ENCODE measurements at regions not wholly inside any gene's neighbourhood (a gene's known extent, or its start where the extent isn't known, plus 50 kb on each side); places are given as distances from the start of the nearest gene placed in this dataset.
"Not testable (repeated sequence)": the region's sequence is repeated elsewhere in the genome, so short reads cannot be mapped to it uniquely, and the experiment has no call there.

- DNase-seq, result no peak
Observed at GRCh38 chr14:54010981-54011380, 54.4 kb upstream of the BMP4 start.

- DNase-seq, result no peak
Observed at GRCh38 chr14:54023027-54023426, 66.4 kb upstream of the BMP4 start.

DNA sequence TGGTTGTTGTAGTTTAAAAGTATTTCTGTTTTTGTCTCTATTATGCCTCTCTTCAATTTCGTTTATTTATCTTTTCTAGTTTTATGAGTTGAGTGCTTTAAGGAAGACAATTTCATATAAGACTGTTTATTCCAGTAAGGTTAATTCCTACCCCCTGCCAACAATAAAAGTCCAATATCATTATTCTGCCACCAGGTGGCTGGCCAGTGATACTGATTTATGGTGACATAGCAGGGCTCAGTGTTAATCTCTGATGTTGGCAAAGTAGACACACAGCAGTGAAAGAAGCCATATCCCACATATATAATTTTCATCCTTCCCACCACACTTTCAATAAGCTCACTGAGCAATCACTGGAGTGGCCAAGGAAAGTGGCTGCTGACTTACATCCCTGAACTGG is 69.0 kb upstream of the BMP4 start:
- no peak for DNase-seq

- no peak for DNase-seq
Observed at GRCh38 chr14:54026671-54027070, 70.0 kb upstream of the BMP4 start.

DNA sequence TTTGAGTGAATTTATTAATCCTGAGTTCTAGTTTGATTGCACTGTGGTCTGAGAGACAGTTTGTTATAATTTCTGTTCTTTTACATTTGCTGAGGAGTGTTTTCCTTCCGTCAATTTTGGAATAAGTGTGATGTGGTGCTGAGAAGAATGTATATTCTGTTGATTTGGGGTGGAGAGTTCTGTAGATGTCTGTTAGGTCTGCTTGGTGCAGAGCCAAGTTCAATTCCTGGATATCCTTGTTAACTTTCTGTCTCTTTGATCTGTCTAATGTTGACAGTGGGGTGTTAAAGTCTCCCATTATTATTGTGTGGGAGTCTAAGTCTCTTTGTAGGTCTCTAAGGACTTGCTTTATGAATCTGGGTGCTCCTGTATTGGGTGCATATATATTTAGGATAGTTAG is 74.4 kb upstream of the BMP4 start:
- not testable (repeated sequence) for DNase-seq

DNA sequence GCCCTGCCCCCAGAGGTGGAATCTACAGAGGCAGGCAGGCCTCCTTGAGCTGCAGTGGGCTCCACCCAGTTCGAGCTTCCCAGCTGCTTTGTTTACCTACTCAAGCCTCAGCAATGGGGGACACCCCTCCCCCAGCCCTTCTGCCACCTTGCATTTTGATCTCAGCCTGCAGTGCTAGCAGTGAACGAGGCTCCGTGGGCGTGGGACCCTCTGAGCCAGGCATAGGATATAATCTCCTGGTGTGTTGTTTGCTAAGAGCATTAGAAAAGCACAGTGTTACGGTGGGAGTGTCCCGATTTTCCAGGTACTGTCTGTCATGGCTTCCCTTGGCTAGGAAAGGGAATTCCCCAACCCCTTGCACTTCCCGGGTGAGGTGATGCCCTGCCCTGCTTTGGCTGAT is 76.7 kb upstream of the BMP4 start:
- not testable (repeated sequence) for DNase-seq

DNA sequence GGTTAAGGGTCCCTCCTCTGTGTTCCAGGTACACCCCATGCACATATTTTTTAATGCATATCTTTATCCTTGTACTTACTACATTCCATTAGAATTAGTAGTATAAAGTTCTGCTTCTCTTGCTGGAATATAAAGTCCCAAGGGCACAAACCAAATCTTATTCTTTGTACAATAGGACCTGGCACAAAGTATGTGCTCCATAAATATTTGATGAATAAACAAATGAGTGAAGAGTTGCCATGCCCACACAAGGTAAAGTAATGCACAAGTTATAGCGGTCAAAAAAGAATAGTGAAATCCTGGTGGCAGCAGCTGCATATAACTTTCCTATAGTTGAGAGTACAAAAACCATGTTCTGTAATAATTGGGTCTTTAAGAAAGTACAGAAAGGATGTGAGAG is 82.1 kb upstream of the BMP4 start:
- no peak for DNase-seq

DNA sequence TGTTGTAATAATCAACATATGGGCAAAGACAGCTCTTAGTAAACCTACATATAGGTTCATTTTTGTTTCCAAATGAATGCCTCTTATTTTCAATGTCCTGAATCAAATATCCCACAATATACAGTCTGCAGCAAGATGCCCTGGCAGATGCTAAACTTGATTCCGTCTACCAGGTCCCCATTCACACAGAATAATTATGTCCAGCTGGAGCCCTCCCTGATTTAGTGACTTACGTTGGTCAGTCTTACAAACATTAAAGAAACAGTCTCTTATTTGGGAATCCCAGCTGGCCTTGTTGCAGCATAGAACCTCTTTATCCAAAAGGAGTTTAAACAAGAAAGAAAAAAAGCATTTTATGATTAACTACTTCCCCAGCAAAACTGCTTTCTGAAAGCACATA is 82.7 kb upstream of the BMP4 start:
- DNase-seq, result no peak

GRCh38 chr14:54040846-54041245 is 84.2 kb upstream of the BMP4 start:
- no peak for DNase-seq

DNA sequence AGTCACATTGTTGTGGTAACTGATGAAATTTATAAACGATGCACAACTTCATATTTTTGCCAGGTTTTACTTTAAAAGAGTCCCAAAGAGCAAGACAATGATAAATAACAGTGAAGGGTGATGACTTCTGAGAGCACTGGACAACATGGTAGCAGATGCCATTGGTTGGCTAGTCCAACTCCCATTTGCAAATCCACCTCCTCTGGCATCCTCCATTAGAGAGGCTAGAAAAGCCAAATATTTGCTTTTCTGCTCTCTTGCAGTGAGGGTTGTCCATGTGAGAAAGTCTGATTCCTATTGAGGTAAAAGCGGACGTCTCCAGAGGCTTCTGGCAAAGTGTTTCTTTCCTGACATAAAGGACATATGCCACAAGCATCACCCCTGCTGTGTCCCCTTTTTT is 89.6 kb upstream of the BMP4 start:
- DNase-seq, result no peak

- no peak for DNase-seq
Observed at GRCh38 chr14:54047645-54048308, 91.2 kb upstream of the BMP4 start.

DNA sequence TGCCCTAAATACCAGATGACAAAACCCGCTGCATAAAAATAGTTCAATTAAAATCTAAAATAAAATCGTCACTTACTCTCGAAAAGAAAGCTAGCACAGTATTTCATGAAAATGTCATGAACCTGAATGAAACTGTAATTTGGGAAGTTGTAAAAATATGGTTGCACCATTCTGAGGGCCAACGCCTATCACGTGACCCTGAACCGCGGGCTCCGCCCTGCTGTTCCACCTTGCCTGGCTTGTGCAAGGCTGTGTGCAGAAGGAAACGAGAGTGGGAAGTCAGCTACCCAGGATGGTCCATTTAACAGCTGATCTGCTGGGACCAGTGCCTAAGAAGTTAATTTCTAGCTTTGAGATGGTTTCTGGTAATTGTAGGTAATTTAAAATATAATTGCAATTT is 91.7 kb upstream of the BMP4 start:
- no peak for DNase-seq

- no peak for DNase-seq
Observed at GRCh38 chr14:54048736-54049135, 92.1 kb upstream of the BMP4 start.

GRCh38 chr14:54050759-54051158 is 94.1 kb upstream of the BMP4 start:
- no peak for DNase-seq

- no peak for DNase-seq
Observed at GRCh38 chr14:54052696-54053385, 96.2 kb upstream of the BMP4 start.

DNA sequence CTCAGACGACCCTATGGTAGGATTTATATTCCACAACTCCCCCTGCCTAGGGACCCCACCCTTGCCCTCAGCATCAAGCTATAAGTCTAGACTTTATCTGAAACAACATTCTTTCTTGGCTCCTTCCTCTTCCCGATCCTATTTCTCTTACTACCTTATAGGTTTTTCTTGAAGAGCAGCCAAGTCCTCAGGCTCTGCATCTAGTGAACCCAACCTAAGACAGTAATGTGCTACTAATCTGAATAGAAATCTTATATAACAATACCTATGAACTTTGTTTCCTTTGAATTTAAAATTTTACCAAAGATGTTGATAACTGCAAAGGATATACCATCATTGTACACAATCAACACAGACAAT is 96.7 kb upstream of the BMP4 start:
- DNase-seq, result no peak

DNA sequence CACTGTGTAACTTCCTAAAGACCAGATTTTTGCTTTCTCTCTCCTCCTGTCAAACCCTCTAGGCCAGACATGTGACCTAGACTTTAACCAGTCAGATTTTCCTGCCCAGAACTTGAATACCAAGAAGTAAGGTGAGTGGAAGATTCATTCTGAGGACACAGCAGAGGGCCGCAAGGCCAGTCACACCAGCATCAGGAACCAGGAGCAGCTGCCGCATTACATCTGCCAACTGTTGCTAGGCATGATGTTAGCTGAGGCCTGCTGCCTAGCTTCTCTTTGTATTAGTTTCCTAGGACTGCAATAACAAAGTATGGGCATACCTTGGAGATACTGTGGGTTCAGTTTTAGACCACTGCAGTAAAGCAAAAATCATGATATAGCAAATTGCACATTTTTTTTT is 101.9 kb upstream of the BMP4 start:
- no peak for DNase-seq

GRCh38 chr14:54083549-54084239 is 127.1 kb upstream of the BMP4 start:
- DNase-seq, result no peak

DNA sequence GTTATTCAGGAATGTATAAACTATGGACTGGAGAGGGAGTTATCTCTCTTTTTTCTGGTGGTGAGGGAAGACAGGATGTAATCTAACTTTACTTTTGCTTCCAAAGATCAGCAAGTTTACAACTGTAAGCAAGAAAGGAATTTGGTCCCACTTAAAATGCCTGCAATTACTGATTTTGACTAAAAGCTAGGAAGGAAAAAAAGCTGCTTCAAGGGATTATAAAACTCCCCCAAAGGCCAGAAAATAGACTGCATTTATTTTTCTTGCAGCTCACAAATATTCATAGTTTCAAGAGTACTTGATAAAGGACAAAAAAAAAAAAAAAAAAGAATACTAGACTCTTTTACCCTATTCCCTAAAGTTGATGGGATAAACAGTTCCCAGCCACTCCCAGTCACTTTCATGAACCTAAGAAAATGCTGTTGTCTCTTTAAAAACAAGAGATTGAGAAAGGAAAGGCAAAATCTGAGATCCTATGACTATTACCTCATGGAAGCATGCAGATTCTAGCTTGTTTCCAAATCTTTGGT is 128.7 kb upstream of the BMP4 start:
- DNase-seq, result no peak

DNA sequence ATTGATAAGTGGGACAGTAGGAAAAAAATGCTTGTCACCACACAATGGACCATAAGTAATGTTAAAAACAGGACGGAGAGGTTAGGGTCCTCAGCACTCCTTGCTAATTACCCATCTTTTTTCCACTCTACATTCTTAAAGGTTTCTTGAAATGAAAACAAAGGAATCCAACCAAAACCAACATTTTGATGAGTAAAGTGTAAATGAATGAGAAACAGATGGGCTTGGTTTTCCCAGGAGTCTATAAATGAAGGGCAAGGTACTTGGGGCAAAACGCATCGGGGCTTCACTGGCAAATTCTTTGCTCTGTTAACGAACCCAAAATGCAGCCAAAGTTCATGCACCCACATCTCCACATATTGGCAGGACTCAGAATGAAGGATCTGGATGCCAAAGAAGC is 129.2 kb upstream of the BMP4 start:
- no peak for DNase-seq

GRCh38 chr14:54086767-54087166 is 130.1 kb upstream of the BMP4 start:
- DNase-seq, result no peak

DNA sequence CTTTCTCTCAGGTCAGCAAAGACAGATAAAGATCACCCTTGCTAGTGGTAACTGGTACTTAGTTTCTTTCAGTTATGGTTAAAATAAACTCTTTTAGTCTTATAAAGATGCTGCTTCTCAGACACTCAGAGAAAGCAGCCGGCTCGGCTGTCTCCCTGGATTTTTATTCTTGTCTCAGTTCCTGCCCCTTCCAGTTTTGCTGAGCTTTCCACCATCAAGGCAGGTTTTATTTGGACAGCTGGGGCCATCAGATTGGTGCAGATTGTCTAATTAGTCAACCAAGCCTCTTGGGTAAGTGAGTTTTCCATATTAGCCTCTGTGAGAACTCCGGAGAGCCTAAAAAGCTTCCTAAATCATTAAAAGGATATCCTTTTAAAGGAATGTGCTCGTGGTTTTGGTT is 130.8 kb upstream of the BMP4 start:
- no peak for DNase-seq

- DNase-seq, result no peak
Observed at GRCh38 chr14:54088271-54088670, 131.6 kb upstream of the BMP4 start.

- no peak for DNase-seq
Observed at GRCh38 chr14:54090274-54090673, 133.6 kb upstream of the BMP4 start.

Measured in stimulated activated CD4-positive, alpha-beta T cell treated with anti-CD3 and anti-CD28 coated beads, Interleukin-2, amount 100 ng/mL, for 24 hours (primary cell).